Prostate gland (tissue), 2 donors: ENCODE measurements at regions not wholly inside any gene's neighbourhood (a gene's known extent, or its start where the extent isn't known, plus 50 kb on each side); places are given as distances from the start of the nearest gene placed in this dataset.

Experiments
- DNase-seq: peaks from one replicate; pipeline ENCODE4 v3.0.0-alpha.2; 2019; ENCODE audit warnings: low spot score
- H3K27ac ChIP-seq, 2 donors: fragments of 200-600 bp; sonication (generic); 2 replicates each; pipeline ENCODE4 v1.5.1; 2017 to 2019
- H3K27me3 ChIP-seq: fragments of 200-600 bp; sonication (generic); replicated peaks from 2 replicates; pipeline ENCODE4 v1.5.1; 2019; ENCODE audit not compliant: insufficient read depth
- H3K36me3 ChIP-seq, 2 donors: fragments of 200-600 bp; sonication (generic); 1 replicate in 1 of 2; 2 replicates in 1 of 2; pipeline versions ENCODE4 v1.5.1 to v1.8.1; 2017 to 2019
- H3K4me1 ChIP-seq: fragments of 200-600 bp; sonication (generic); replicated peaks from 2 replicates; pipeline ENCODE4 v1.5.1; 2019
- H3K4me3 ChIP-seq, 2 donors: fragments of 200-600 bp; sonication (generic); 2 replicates each; pipeline ENCODE4 v1.5.1; 2017 to 2019
- H3K9me3 ChIP-seq: fragments of 200-600 bp; sonication (generic); 2 replicates; pipeline ENCODE4 v1.5.1; 2017
- POLR2A ChIP-seq: fragments of 450-650 bp; IDR thresholded peaks from one replicate; pipeline ENCODE4 v1.6.1; 2016; ENCODE audit warnings: antibody characterized with exemption, mild to moderate bottlenecking
- POLR2AphosphoS5 ChIP-seq: sonication (generic); formaldehyde crosslinking; IDR thresholded peaks from one replicate; pipeline ENCODE4 v1.6.1; 2017; ENCODE audit warnings: antibody characterized with exemption
- WGBS: methylation state at CpG from one replicate; pipeline ENCODE4 v1.1.5; 2018; 5-methylcytosine and 5-hydroxymethylcytosine counted together
- intact Hi-C: fragments of 100-400 bp; cut with DNase I; formaldehyde crosslinking; loops from one replicate; pipeline ENCODE4 v1.14.2; 2022
- TF ChIP-seq, protein P1 (sequence below), 4 experiments: fragments of 200-600 bp in 2 of 4; fragments of 450-650 bp in 2 of 4; sonication (generic) in 2 of 4; IDR thresholded peaks; 1 replicate in 3 of 4; 2 replicates in 1 of 4; pipeline ENCODE4 v1.5.1; 2016 to 2019; ENCODE audit warnings: antibody characterized with exemption in 4 of 4, mild to moderate bottlenecking in 2 of 4, moderate library complexity in 2 of 4

DNA sequence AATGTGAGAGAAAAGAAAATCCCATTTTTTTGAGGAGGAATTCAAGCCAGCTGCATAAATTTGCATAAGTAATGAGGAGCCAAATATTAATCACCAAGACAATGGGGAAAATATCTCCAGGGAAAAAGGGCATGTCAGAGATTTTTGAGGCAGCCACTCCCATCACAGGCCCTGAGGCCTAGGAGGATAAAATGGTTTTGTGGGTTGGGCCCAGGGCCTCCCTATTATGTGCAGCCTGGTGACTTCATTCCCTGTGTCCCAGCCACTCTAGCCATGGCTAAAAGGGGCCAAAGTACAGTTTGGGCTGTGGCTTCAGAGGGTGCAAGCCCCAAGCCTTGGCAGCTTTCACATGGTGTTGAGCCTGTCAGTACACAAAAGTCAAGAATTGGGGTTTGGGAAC, 1051.0 kb upstream of the FOXG1 start:
- H3K9me3 ChIP-seq, result no peaks in the 10 kb centered on the region
- no peak for DNase-seq
- H3K27me3 ChIP-seq, result no peaks in the 10 kb centered on the region
- H3K4me3 ChIP-seq, result no peak overlapping the region
- H3K27ac ChIP-seq, result no peak overlapping the region
- no peaks in the 10 kb centered on the region for H3K36me3 ChIP-seq
- intact Hi-C loops, result no loop called here
- no peak for TF ChIP-seq POLR2AphosphoS5
- TF ChIP-seq, protein P1, sequence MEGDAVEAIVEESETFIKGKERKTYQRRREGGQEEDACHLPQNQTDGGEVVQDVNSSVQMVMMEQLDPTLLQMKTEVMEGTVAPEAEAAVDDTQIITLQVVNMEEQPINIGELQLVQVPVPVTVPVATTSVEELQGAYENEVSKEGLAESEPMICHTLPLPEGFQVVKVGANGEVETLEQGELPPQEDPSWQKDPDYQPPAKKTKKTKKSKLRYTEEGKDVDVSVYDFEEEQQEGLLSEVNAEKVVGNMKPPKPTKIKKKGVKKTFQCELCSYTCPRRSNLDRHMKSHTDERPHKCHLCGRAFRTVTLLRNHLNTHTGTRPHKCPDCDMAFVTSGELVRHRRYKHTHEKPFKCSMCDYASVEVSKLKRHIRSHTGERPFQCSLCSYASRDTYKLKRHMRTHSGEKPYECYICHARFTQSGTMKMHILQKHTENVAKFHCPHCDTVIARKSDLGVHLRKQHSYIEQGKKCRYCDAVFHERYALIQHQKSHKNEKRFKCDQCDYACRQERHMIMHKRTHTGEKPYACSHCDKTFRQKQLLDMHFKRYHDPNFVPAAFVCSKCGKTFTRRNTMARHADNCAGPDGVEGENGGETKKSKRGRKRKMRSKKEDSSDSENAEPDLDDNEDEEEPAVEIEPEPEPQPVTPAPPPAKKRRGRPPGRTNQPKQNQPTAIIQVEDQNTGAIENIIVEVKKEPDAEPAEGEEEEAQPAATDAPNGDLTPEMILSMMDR (IDR thresholded peaks at IDR 0.05), result no peak
- TF ChIP-seq POLR2A, result no peak
- H3K4me1 ChIP-seq, result no peaks in the 10 kb centered on the region

DNA sequence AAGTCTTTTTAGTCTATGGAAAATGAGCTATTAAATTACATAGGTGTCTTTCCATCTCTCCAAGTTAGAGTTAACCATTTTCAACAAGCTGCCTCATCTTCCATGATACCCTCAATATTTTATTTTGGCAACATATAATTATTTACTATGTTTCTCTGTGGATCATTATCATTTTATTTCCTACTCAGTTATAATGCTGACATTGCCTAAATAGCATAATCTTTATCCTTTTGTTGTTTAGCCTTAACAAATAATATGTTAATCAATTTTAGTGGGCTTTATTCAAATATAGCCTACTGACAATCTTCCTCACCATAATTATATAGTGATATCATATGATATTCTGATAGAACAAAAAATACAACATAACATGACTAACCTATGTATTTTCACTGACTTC, 1044.8 kb upstream of the FOXG1 start:
- intact Hi-C loops, result no loop called here
- Histone ChIP-seq H3K9me3 (no peaks in the 10 kb centered on the region), H3K27ac (no peak overlapping the region), H3K4me1 (no peaks in the 10 kb centered on the region), H3K36me3 (no peaks in the 10 kb centered on the region), H3K4me3 (no peak overlapping the region), H3K27me3 (no peaks in the 10 kb centered on the region)
- TF ChIP-seq, protein P1 (IDR thresholded peaks at IDR 0.05), result no peak
- TF ChIP-seq POLR2AphosphoS5, result no peak
- no peak for DNase-seq

DNA sequence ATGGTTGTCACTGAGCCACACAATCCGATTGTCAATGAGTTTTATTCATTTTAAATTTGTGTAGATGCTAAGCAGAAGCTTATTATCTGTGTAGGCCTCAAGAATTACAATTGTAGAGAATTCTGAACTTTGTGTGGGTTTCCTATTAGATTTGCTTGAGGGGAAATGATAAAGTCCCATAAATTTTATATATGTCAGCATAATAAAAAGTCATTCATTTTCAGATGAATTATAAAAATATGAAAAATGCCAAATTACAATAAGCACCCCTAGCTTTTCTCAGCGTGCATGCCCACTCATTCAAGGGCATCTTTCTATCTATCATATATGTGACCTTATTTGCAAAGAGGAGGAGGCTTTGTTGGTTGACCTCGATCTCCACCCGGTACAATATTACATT, 1041.1 kb upstream of the FOXG1 start:
- Histone ChIP-seq H3K27me3 (no peaks in the 10 kb centered on the region), H3K4me1 (no peaks in the 10 kb centered on the region), H3K27ac (no peak overlapping the region), H3K9me3 (no peaks in the 10 kb centered on the region), H3K4me3 (no peak overlapping the region), H3K36me3 (no peaks in the 10 kb centered on the region)
- WGBS, result 67% methylated on average over 4 of the region's 4 CpGs
- TF ChIP-seq POLR2A (no peak), POLR2AphosphoS5 (no peak)
- TF ChIP-seq, protein P1 (IDR thresholded peaks at IDR 0.05), result no peak
- intact Hi-C loops, result no loop called here
- DNase-seq, result no peak

DNA sequence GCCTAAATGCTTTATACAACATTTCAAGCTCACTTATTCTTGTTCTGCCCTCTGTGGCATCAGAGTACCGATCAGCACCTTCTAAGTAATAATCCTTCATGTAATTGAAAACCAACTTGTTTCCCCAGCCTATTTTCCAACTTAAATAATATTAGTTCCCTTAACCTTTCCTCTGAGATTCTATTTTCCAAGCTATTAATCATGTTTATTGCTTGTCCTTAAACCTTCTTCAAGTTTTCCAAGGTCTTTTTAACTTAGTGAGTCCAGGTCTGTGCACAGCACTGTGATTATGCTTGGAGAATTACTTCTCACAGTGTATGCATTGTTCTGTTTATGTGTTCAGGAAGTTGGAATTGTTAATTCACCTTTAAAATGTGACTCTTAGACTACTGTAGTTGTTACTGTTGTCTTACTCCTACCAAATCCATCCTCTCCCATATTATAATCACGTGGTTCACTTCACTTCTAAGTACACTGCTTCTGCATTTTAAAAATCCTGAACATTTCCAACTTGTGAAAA, 1039.3 kb upstream of the FOXG1 start:
- H3K27me3 ChIP-seq, result no peaks in the 10 kb centered on the region
- no peaks in the 10 kb centered on the region for H3K36me3 ChIP-seq
- intact Hi-C loops, result no loop called here
- no peaks in the 10 kb centered on the region for H3K4me1 ChIP-seq
- no peak for TF ChIP-seq POLR2A
- TF ChIP-seq, protein P1 (IDR thresholded peaks at IDR 0.05), result no peak
- no peak overlapping the region for H3K27ac ChIP-seq
- WGBS, result 24% methylated on average over 2 of the region's 2 CpGs
- H3K4me3 ChIP-seq, result no peak overlapping the region
- H3K9me3 ChIP-seq, result no peaks in the 10 kb centered on the region
- DNase-seq, result no peak

DNA sequence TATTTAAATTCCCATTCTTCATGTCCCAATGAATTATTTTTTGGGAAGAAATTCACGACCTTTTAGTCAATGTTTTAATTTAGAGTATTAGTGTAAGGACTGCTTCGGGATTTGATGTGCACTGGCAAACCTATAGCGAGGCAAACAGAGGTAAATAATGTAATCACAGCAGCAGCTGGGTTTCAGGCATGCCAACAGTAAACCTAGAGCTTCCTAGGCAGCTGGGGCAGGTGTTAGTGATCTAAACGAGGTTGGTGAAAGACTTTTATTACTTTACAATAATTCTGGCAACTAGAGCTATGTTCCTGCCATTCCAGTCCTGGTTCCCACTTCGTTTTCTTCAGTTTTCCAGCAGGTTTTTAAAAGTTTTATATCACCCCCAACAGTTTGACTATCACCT, 1036.4 kb upstream of the FOXG1 start:
- no peaks in the 10 kb centered on the region for H3K4me1 ChIP-seq
- no peaks in the 10 kb centered on the region for H3K27me3 ChIP-seq
- H3K9me3 ChIP-seq, result no peaks in the 10 kb centered on the region

More for the DNA sequence above, 1036.4 kb upstream of the FOXG1 start:
- no peak for TF ChIP-seq POLR2AphosphoS5
- no peak for TF ChIP-seq POLR2A
- TF ChIP-seq, protein P1 (IDR thresholded peaks at IDR 0.05), result no peak
- DNase-seq, result no peak
- Histone ChIP-seq H3K27ac (no peak overlapping the region), H3K36me3 (no peaks in the 10 kb centered on the region), H3K4me3 (no peak overlapping the region)
- 16% methylated on average over 5 of the region's 5 CpGs for WGBS
- intact Hi-C loops, result no loop called here
